HEK293T (cell line): ENCODE measurements at regions not wholly inside any gene's neighbourhood (a gene's known extent, or its start where the extent isn't known, plus 50 kb on each side); places are given as distances from the start of the nearest gene placed in this dataset.

Experiments
- CTCF ChIA-PET: fragments of 350-600 bp; formaldehyde crosslinking; extraction: SDS; loops from one replicate; lab custom pipeline; 2021; ENCODE audit warnings: antibody characterized with exemption, inconsistent platforms; lab: Yijun Ruan, JAX
- POLR2A ChIA-PET: fragments of 350-600 bp; formaldehyde crosslinking; extraction: SDS; loops from one replicate; lab custom pipeline; 2020; ENCODE audit warnings: antibody characterized with exemption, inconsistent platforms; lab: Yijun Ruan, JAX
- DNase-seq: peaks from one replicate; pipeline ENCODE4 v3.0.0; 2012; ENCODE audit warnings: mixed read lengths; ENCODE audit errors: extremely low spot score
- ARNT ChIP-seq: fragments of 450-650 bp; IDR thresholded peaks from 2 replicates; pipeline ENCODE4 v1.6.1; 2017; ENCODE audit warnings: mild to moderate bottlenecking
- BHLHE40 ChIP-seq: fragments of 450-650 bp; IDR thresholded peaks from 2 replicates; pipeline ENCODE4 v1.6.1; 2016; ENCODE audit warnings: mild to moderate bottlenecking, moderate library complexity, borderline replicate concordance
- CTBP1 ChIP-seq: fragments of 450-650 bp; IDR thresholded peaks from 2 replicates; pipeline ENCODE4 v1.6.1; 2016; ENCODE audit warnings: borderline replicate concordance
- ELF4 ChIP-seq: fragments of 450-650 bp; IDR thresholded peaks from 2 replicates; pipeline ENCODE4 v1.6.1; 2017; ENCODE audit warnings: antibody characterized with exemption
- FOXA1 ChIP-seq: fragments of 450-650 bp; IDR thresholded peaks from 2 replicates; pipeline ENCODE4 v1.6.1; 2016; ENCODE audit warnings: mild to moderate bottlenecking
- FOXK2 ChIP-seq: fragments of 450-650 bp; IDR thresholded peaks from 2 replicates; pipeline ENCODE4 v1.6.1; 2016; ENCODE audit warnings: mild to moderate bottlenecking
- FOXM1 ChIP-seq: fragments of 450-650 bp; IDR thresholded peaks from 2 replicates; pipeline ENCODE4 v1.6.1; 2017; ENCODE audit warnings: mild to moderate bottlenecking, borderline replicate concordance
- HDGF ChIP-seq: fragments of 450-650 bp; IDR thresholded peaks from 2 replicates; pipeline ENCODE4 v1.6.1; 2017; ENCODE audit warnings: antibody characterized with exemption, borderline replicate concordance
- L3MBTL2 ChIP-seq: fragments of 450-650 bp; conservative IDR thresholded peaks from 2 replicates; pipeline ENCODE4 v1.6.1; 2016; ENCODE audit warnings: mild to moderate bottlenecking
- LEF1 ChIP-seq: fragments of 450-650 bp; IDR thresholded peaks from 2 replicates; pipeline ENCODE4 v1.6.1; 2017; ENCODE audit warnings: mild to moderate bottlenecking, borderline replicate concordance
- NFRKB ChIP-seq: fragments of 450-650 bp; IDR thresholded peaks from 2 replicates; pipeline ENCODE4 v1.6.1; 2016; ENCODE audit warnings: mild to moderate bottlenecking, moderate library complexity
- PKNOX1 ChIP-seq: fragments of 450-650 bp; IDR thresholded peaks from 2 replicates; pipeline ENCODE4 v1.6.1; 2016
- SP1 ChIP-seq: fragments of 450-650 bp; IDR thresholded peaks from 2 replicates; pipeline ENCODE4 v1.6.1; 2017
- SUZ12 ChIP-seq: fragments of 450-650 bp; IDR thresholded peaks from 2 replicates; pipeline ENCODE4 v1.6.1; 2016; ENCODE audit warnings: mild to moderate bottlenecking
- TARDBP ChIP-seq: fragments of 450-650 bp; IDR thresholded peaks from 2 replicates; pipeline ENCODE4 v1.6.1; 2016
- ZNF384 ChIP-seq: fragments of 450-650 bp; IDR thresholded peaks from 2 replicates; pipeline ENCODE4 v1.6.1; 2016

GRCh38 chr6:148217921-148218320 is 124.7 kb upstream of the SASH1 start:
- POLR2A ChIA-PET: no interaction called here
- TF ChIP-seq ELF4: no peak
- no peak for TF ChIP-seq L3MBTL2
- CTCF ChIA-PET: no interaction called here

GRCh38 chr6:148218542-148219258 is 123.9 kb upstream of the SASH1 start:
- TF ChIP-seq FOXM1 (no peak), SUZ12 (no peak), ELF4 (no peak), CTBP1 (no peak), PKNOX1 (no peak), ZNF384 (no peak), ARNT (no peak), LEF1 (no peak), SP1 (no peak), BHLHE40 (no peak), L3MBTL2 (no peak)
- ChIA-PET POLR2A (no interaction called here), CTCF (no interaction called here)
- no peak for DNase-seq

More at GRCh38 chr6:148217921-148218320, 124.7 kb upstream of the SASH1 start:
- no peak for DNase-seq

- POLR2A ChIA-PET: no interaction called here
- TF ChIP-seq PKNOX1 (no peak), SUZ12 (no peak), ARNT (no peak), ELF4 (no peak), LEF1 (no peak), TARDBP (no peak), ZNF384 (no peak), FOXK2 (no peak), NFRKB (no peak)
- DNase-seq: no peak
- CTCF ChIA-PET: interaction anchor here (0.7 kb wide), 1 partner anchor 836 kb away, joined by 3 read pairs; no protein-coding TSS in a partner anchor
These were observed 121.2 kb upstream of the SASH1 start for GRCh38 chr6:148221196-148221979.

GRCh38 chr6:148222376-148222775 is 120.3 kb upstream of the SASH1 start:
- no peak for DNase-seq
- no peak for TF ChIP-seq ELF4
- no peak for TF ChIP-seq PKNOX1
- TF ChIP-seq SUZ12: no peak
- no peak for TF ChIP-seq FOXK2
- TF ChIP-seq SP1: no peak
- no peak for TF ChIP-seq L3MBTL2
- no peak for TF ChIP-seq BHLHE40
- TF ChIP-seq TARDBP: no peak
- TF ChIP-seq FOXA1: no peak
- no peak for TF ChIP-seq ARNT
- TF ChIP-seq ZNF384: no peak
- no peak for TF ChIP-seq CTBP1
- no peak for TF ChIP-seq LEF1
- no peak for TF ChIP-seq FOXM1
- no peak for TF ChIP-seq NFRKB
- TF ChIP-seq HDGF: no peak
- CTCF ChIA-PET: no interaction called here
- POLR2A ChIA-PET: no interaction called here

GRCh38 chr6:148222846-148223245 is 119.8 kb upstream of the SASH1 start:
- POLR2A ChIA-PET: no interaction called here
- no peak for DNase-seq
- CTCF ChIA-PET: no interaction called here
- TF ChIP-seq FOXA1 (no peak), SUZ12 (no peak), TARDBP (no peak), ELF4 (no peak), LEF1 (no peak), HDGF (no peak), BHLHE40 (no peak), PKNOX1 (no peak)

GRCh38 chr6:148223424-148223842 is 119.2 kb upstream of the SASH1 start:
- ChIA-PET POLR2A (no interaction called here), CTCF (no interaction called here)

More at GRCh38 chr6:148223424-148223842, 119.2 kb upstream of the SASH1 start:
- TF ChIP-seq L3MBTL2: no peak
- no peak for TF ChIP-seq TARDBP
- no peak for TF ChIP-seq BHLHE40
- no peak for TF ChIP-seq HDGF
- TF ChIP-seq PKNOX1: no peak
- TF ChIP-seq FOXK2: no peak
- no peak for TF ChIP-seq FOXA1
- no peak for TF ChIP-seq ARNT
- DNase-seq: no peak
